DMS114 treated with DMSO at 0.1 percent for 48 hours (cell line): ENCODE measurements at regions not wholly inside any gene's neighbourhood (a gene's known extent, or its start where the extent isn't known, plus 50 kb on each side); places are given as distances from the start of the nearest gene placed in this dataset.

Experiments
- DNase-seq: peaks from one replicate; lab custom pipeline; 2025; ENCODE audit not compliant: unreplicated experiment; lab: John Stamatoyannopoulos, UW

DNA sequence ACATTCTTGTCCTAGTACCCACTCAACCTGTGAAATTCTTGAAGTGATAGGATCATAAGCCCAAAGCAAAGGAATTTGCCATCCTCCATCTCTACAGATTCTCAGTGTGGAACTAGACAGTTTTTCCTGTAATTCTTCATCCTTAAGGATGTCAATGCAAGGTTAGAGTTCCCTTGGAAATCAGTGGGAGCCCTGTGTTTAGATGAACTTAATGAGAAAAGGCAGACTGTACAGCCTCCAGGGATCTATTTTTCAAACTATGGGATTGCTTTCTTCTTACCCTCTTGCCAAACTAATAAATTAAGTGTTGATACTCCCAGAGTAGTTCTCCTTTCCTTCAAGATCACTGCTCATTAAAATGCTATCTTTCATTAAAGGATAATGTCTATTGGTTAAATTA, 78.1 kb upstream of the OLFM3 start:
- DNase-seq = no peak

DNA sequence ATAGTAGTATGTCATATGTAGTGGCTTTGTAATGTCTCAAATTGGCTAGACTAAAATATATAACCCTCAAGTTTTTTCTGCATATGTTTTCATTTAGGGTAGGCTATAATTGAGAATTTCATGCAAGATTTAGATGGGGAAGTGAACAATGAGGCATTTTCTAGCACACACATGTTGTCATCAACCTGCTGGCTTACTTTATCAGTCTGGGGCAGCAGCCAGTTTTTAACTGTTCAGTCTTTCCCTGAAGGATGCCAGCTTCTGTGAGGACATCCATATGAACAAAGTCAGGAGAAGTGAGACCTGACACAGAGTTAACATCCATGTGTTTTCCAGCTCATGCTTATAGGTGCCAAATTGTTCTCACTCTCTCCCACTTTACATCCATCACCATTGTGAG, 74.7 kb upstream of the OLFM3 start:
- DNase-seq = no peak

DNA sequence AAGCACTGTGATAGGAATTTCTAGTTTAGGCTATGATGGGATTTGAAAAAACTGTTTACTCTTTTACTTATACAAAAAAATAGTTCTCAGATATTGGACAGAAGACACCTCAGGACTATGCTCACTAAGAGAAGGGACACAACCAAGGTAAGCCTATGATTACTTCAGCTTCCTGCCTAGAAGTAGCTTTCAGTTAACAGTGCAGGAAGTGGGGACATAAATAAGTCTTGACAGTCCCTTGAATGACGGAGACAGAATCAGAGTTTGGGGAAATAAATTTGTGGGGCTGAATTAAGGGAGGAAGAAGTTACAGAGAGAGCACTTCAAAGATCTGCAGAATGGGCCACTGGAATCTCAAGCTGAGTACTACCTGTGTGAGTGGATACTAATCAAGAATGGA, 53.8 kb upstream of the OLFM3 start:
- no peak for DNase-seq

DNA sequence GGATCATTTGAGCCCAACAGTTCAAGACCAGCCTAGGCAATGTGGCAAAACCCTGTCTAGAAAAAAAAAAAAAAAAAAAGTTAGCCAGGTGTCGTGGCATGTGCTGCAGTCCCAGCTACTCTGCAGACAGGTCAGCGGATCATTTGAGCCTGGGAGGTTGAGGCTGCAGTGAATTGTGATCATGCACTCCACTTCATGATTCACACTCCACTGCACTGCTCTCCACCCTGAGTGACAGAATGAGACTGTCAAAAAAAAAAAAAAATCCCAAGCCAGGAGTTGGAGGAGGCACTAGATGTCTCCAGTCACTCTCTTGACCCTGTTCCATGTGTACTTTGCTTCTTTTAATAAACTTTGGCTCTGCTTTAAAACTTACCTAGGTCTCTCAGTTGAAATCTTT, 51.0 kb upstream of the OLFM3 start:
- DNase-seq = no peak
